ENCODE measurements at regions not wholly inside any gene's neighbourhood (a gene's known extent, or its start where the extent isn't known, plus 50 kb on each side); places are given as distances from the start of the nearest gene placed in this dataset.

DNA sequence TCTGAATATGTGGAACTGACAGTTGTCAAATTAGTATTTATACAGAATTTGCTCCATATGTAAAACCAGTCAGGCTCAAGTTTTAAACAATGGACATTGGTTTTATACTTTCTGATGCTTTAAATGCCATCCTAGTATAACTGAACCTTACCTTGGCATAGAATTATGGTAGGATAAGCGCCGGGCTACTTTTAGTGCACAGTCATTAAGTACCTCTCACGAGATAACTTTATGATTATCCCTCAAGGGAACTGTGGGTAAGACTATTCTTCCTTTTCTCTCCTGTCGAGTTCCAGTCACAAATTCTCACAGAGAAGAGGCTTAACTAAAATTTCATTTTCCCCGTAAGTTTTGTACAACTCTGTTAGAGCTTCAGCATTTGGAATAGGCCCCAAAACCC is 110.6 kb upstream of the PTPRK start:
- no peaks in the 10 kb centered on the region for H3K27me3 ChIP-seq (ENCODE audit: control insufficient read depth, insufficient read depth, low read length)
- H3K9me1 ChIP-seq (ENCODE audit: insufficient read depth, low read length) = no peaks in the 10 kb centered on the region
- no peak overlapping the region for H3K27ac ChIP-seq (ENCODE audit: insufficient read depth, low read length)
- no peak overlapping the region for H3K56ac ChIP-seq (ENCODE audit: extremely low read depth, insufficient read depth, low read length)
- H2BK15ac ChIP-seq (ENCODE audit: low read depth, low read length) = no peak overlapping the region
- ChIA-PET POLR2A (ENCODE audit: unreplicated experiment) (no interaction called here), CTCF (no interaction called here)
- H3K23ac ChIP-seq (ENCODE audit: low read depth, low read length) = no peak overlapping the region
- ATAC-seq (ENCODE audit: low read depth) (no peak), DNase-seq (no peak)
- H3K18ac ChIP-seq (ENCODE audit: low read depth, low read length) = no peak overlapping the region
- dilution Hi-C loops (cut with HindIII; ENCODE audit: low sequenced_read_pairs, unreplicated experiment) (no loop called here), in situ Hi-C loops (cut with MboI; ENCODE audit: low sequenced_read_pairs) (no loop called here), intact Hi-C loops (cut with micrococcal nuclease) (no loop called here)
- no peak overlapping the region for H2BK20ac ChIP-seq (ENCODE audit: low read depth, low read length)
- no peak overlapping the region for H4K91ac ChIP-seq (ENCODE audit: insufficient read depth, low read depth, low read length)
- no peak overlapping the region for H2BK5ac ChIP-seq (ENCODE audit: low read depth, low read length, poor library complexity, severe bottlenecking)
- H3K79me1 ChIP-seq (ENCODE audit: low read depth in 1 of 2, low read length in 2 of 2) = no peaks in the 10 kb centered on the region
- H2AK5ac ChIP-seq (ENCODE audit: low read depth, low read length) = no peak overlapping the region
- H2AFZ ChIP-seq (replicated peaks; ENCODE audit: low read length, poor library complexity) = no peak overlapping the region
- no peaks in the 10 kb centered on the region for H3K4me1 ChIP-seq (ENCODE audit: control insufficient read depth, insufficient read depth, low read length)
- 78% methylated on average over 2 of the region's 5 CpGs; no CpG with 5 or more reads in 1 of the 2 experiments for WGBS, 2 experiments (ENCODE audit: extremely low coverage in 2 of 2, insufficient read length in 1 of 2)
- no peak overlapping the region for H4K5ac ChIP-seq (ENCODE audit: low read depth, low read length)
- no peaks in the 10 kb centered on the region for H4K20me1 ChIP-seq (ENCODE audit: insufficient read depth, low read length)
- H3K9me3 ChIP-seq (ENCODE audit: control insufficient read depth, insufficient read depth, low read length) = no peaks in the 10 kb centered on the region
- no peak overlapping the region for H3K14ac ChIP-seq (replicated peaks; ENCODE audit: low read depth, low read length)
- TF ChIP-seq MXI1 (IDR thresholded peaks at IDR 0.05; ENCODE audit: borderline replicate concordance, low read depth, low read length) = no peak
- H2AK9ac ChIP-seq (replicated peaks; ENCODE audit: low read depth, low read length, poor library complexity) = no peak overlapping the region
- no TSS peak for BruUV-seq (replicated peaks)
- no peak overlapping the region for H2BK120ac ChIP-seq (ENCODE audit: low read depth, low read length)
- H3K4ac ChIP-seq (ENCODE audit: low read depth, low read length) = no peak overlapping the region
- no peak overlapping the region for H3K4me3 ChIP-seq (ENCODE audit: insufficient read depth, low read depth, low read length)
- H3K36me3 ChIP-seq (ENCODE audit: control insufficient read depth, insufficient read depth, low read length) = no peaks in the 10 kb centered on the region
- no peak overlapping the region for H3K4me2 ChIP-seq (ENCODE audit: low read depth, low read length)
- no peak overlapping the region for H3K9ac ChIP-seq (ENCODE audit: low read depth, low read length)
- no peak overlapping the region for H4K8ac ChIP-seq (ENCODE audit: low read depth in 2 of 2, low read length in 2 of 2)
